Endodermal cell (in vitro differentiated cells): ENCODE measurements at regions not wholly inside any gene's neighbourhood (a gene's known extent, or its start where the extent isn't known, plus 50 kb on each side); places are given as distances from the start of the nearest gene placed in this dataset.

Experiments
- DNase-seq: peaks from one replicate; pipeline ENCODE4 v3.0.0-alpha.2; 2017
- H3K27ac ChIP-seq: 2 replicates; pipeline ENCODE4 v1.5.1; 2013; ENCODE audit warnings: mild to moderate bottlenecking, low read depth, low read length, moderate library complexity
- H3K27me3 ChIP-seq: 2 replicates; pipeline ENCODE4 v1.6.1; 2013; ENCODE audit warnings: mild to moderate bottlenecking, low read length, moderate library complexity; ENCODE audit not compliant: insufficient read depth, control insufficient read depth, poor library complexity, severe bottlenecking
- H3K36me3 ChIP-seq: 2 replicates; pipeline ENCODE4 v1.7.0; 2013; ENCODE audit warnings: mild to moderate bottlenecking, low read length, moderate library complexity; ENCODE audit not compliant: control insufficient read depth, insufficient read depth
- H3K4me1 ChIP-seq: one replicate; pipeline ENCODE4 v1.7.0; 2013; ENCODE audit warnings: low read length; ENCODE audit not compliant: control insufficient read depth, insufficient read depth
- H3K4me3 ChIP-seq: 2 replicates; pipeline ENCODE4 v1.5.1; 2013; ENCODE audit warnings: mild to moderate bottlenecking, low read length, moderate library complexity
- H3K9ac ChIP-seq: 2 replicates; pipeline ENCODE4 v1.6.1; 2013; ENCODE audit warnings: mild to moderate bottlenecking, low read length, moderate library complexity; ENCODE audit not compliant: poor library complexity, severe bottlenecking; ENCODE audit errors: extremely low read depth
- H3K9me3 ChIP-seq: 2 replicates; pipeline ENCODE4 v1.6.1; 2013; ENCODE audit warnings: mild to moderate bottlenecking, low read length, moderate library complexity; ENCODE audit not compliant: control insufficient read depth
- H3K27ac Mint-ChIP-seq: 2 replicates; pipeline ENCODE4 v1.8.0; 2020; ENCODE audit warnings: mixed read lengths
- H3K27me3 Mint-ChIP-seq: 2 replicates; pipeline ENCODE4 v1.8.0; 2021; ENCODE audit warnings: mild to moderate bottlenecking, mixed read lengths; ENCODE audit not compliant: insufficient read depth
- H3K36me3 Mint-ChIP-seq: 2 replicates; pipeline ENCODE4 v1.8.0; 2020; ENCODE audit warnings: low read depth, mixed read lengths
- H3K4me1 Mint-ChIP-seq: 2 replicates; pipeline ENCODE4 v1.8.0; 2020; ENCODE audit warnings: mixed read lengths
- H3K4me3 Mint-ChIP-seq: 2 replicates; pipeline ENCODE4 v1.8.0; 2020; ENCODE audit warnings: mild to moderate bottlenecking, moderate library complexity, mixed read lengths
- H3K9me3 Mint-ChIP-seq: 2 replicates; pipeline ENCODE4 v1.8.0; 2020; ENCODE audit warnings: mild to moderate bottlenecking, mixed read lengths
- WGBS, 2 experiments: methylation state at CpG; one replicate each; pipeline versions ENCODE4 v1.1.5 to v1.1.7; 2013; ENCODE audit warnings: missing lambda C conversion rate in 2 of 2, mixed read lengths in 1 of 2; ENCODE audit not compliant: insufficient coverage in 1 of 2, insufficient read length in 1 of 2; 5-methylcytosine and 5-hydroxymethylcytosine counted together
- TF ChIP-seq, protein P1 (sequence below): fragments of 200-600 bp; sonication (generic); conservative IDR thresholded peaks from 2 replicates; pipeline ENCODE4 v1.5.0; 2021; ENCODE audit warnings: antibody characterized with exemption, mild to moderate bottlenecking

DNA sequence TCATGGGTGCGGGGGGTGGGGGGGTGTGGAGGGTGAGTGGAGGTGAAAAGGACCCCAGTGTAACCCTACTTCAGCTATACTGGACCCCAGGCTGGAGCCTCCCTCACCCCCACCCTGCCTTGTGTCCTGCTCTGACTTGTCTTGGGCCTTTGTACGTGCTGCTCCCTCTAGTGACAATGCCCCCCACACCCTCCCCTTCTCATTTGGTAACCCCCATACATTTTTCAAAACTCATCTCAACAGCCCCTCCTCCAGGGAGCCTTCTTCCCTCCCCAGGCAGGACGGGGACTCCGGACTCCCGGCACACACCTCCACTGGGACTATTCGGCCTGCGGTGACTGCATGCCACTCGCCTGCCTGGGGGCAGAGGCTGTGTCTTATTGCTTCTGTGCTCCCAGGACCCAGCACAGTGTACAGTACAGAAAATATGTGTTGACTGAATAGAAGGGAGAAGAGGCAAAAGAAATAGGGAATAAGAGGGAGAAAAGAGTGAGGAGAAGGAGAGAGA, 108.2 kb downstream of the VEGFA start:
- no peaks in the 10 kb centered on the region for H3K36me3 ChIP-seq
- no peak for DNase-seq
- Mint-ChIP-seq H3K27ac (no peak overlapping the region), H3K4me3 (no peak overlapping the region), H3K4me1 (peaks cover 22% of the 10 kb centered on the region), H3K36me3 (no peaks in the 10 kb centered on the region), H3K9me3 (no peaks in the 10 kb centered on the region), H3K27me3 (no peaks in the 10 kb centered on the region)
- TF ChIP-seq, protein P1, sequence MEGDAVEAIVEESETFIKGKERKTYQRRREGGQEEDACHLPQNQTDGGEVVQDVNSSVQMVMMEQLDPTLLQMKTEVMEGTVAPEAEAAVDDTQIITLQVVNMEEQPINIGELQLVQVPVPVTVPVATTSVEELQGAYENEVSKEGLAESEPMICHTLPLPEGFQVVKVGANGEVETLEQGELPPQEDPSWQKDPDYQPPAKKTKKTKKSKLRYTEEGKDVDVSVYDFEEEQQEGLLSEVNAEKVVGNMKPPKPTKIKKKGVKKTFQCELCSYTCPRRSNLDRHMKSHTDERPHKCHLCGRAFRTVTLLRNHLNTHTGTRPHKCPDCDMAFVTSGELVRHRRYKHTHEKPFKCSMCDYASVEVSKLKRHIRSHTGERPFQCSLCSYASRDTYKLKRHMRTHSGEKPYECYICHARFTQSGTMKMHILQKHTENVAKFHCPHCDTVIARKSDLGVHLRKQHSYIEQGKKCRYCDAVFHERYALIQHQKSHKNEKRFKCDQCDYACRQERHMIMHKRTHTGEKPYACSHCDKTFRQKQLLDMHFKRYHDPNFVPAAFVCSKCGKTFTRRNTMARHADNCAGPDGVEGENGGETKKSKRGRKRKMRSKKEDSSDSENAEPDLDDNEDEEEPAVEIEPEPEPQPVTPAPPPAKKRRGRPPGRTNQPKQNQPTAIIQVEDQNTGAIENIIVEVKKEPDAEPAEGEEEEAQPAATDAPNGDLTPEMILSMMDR, result no peak
- 80 to 92% methylated on average over 1 to 8 of the region's 8 CpGs for WGBS, 2 experiments
- no peak overlapping the region for H3K27ac ChIP-seq
- no peaks in the 10 kb centered on the region for H3K27me3 ChIP-seq
- H3K4me3 ChIP-seq, result no peak overlapping the region
- H3K4me1 ChIP-seq, result peaks cover 12% of the 10 kb centered on the region
- no peak overlapping the region for H3K9ac ChIP-seq
- H3K9me3 ChIP-seq, result no peaks in the 10 kb centered on the region

DNA sequence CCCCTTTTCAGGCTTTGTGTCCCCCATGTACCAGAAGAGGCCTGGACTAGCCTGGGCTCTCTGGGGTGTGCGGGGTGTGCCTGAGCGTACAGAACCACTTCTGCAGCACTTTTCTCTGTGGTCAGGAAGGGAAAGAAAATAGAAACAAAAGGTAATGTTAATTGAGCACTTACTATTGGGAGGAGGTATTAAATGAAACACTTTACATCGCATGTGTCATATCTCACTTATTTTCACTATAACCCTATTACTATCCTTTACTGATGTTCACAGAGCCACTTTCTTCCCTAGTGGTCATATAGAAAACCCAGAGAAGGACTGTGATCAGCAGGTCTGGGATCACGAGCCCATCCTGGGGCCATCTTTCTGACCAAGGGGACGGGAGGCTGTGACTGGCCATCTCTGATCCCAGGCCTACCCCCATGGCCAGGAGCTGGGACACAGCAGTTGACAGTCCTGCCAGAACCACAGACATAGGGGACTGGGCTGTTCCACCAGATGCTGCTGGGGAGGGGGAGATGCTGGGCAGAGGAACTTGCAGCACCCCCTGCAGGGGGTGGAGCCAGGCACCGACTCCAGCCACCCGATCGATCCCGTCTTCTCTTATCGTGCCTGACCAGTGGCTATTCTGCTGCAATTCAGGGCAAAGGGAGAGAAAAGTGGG, 107.6 kb downstream of the VEGFA start:
- 78 to 84% methylated on average over 6 to 10 of the region's 10 CpGs for WGBS, 2 experiments
- Mint-ChIP-seq H3K27me3 (no peaks in the 10 kb centered on the region), H3K4me1 (peaks cover 23% of the 10 kb centered on the region), H3K9me3 (no peaks in the 10 kb centered on the region), H3K36me3 (no peaks in the 10 kb centered on the region), H3K27ac (no peak overlapping the region), H3K4me3 (no peak overlapping the region)
- H3K9ac ChIP-seq, result no peak overlapping the region
- no peaks in the 10 kb centered on the region for H3K36me3 ChIP-seq
- H3K27ac ChIP-seq, result no peak overlapping the region
- no peaks in the 10 kb centered on the region for H3K27me3 ChIP-seq
- H3K9me3 ChIP-seq, result no peaks in the 10 kb centered on the region
- peaks cover 12% of the 10 kb centered on the region for H3K4me1 ChIP-seq
- DNase-seq, result peak; percentile 68
- no peak overlapping the region for H3K4me3 ChIP-seq
- TF ChIP-seq, protein P1, result no peak

DNA sequence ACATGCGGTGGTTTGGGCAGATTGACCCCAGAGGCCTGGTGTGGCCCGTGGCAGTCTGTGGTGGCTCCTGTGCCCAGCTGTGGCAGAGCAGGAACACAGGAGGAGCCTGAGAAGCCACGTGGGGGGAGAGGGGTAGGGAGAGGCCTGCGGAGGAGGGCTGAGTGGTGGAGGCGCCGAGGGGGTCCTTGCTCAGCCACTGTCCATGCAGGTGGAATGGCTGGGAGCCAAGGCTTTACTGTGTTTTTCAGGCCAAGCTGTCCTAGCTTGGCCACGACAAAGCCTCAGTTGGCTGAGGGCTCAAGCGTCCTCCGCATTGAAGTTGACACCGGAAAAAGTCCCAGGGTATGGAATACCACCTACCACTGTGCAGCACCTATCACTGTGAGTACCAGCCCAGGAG, 107.0 kb downstream of the VEGFA start:
- H3K36me3 Mint-ChIP-seq, result no peaks in the 10 kb centered on the region
- no peak overlapping the region for H3K27ac ChIP-seq

More for the DNA sequence above, 107.0 kb downstream of the VEGFA start:
- H3K27me3 ChIP-seq, result no peaks in the 10 kb centered on the region
- H3K4me3 ChIP-seq, result no peak overlapping the region
- no peak for DNase-seq
- no peak overlapping the region for H3K9ac ChIP-seq
- TF ChIP-seq, protein P1, result no peak
- no peaks in the 10 kb centered on the region for H3K27me3 Mint-ChIP-seq
- 81 to 92% methylated on average over 5 to 10 of the region's 10 CpGs for WGBS, 2 experiments
- no peaks in the 10 kb centered on the region for H3K9me3 Mint-ChIP-seq
- H3K9me3 ChIP-seq, result no peaks in the 10 kb centered on the region
- no peak overlapping the region for H3K27ac Mint-ChIP-seq
- peaks cover 12% of the 10 kb centered on the region for H3K4me1 ChIP-seq
- no peak overlapping the region for H3K4me3 Mint-ChIP-seq
- H3K36me3 ChIP-seq, result no peaks in the 10 kb centered on the region
- peaks cover 23% of the 10 kb centered on the region for H3K4me1 Mint-ChIP-seq
